Astrocyte of the spinal cord (primary cell): ENCODE measurements at regions not wholly inside any gene's neighbourhood (a gene's known extent, or its start where the extent isn't known, plus 50 kb on each side); places are given as distances from the start of the nearest gene placed in this dataset.

Experiments
- DNase-seq: peaks from one replicate; pipeline ENCODE4 v3.0.0; 2011; ENCODE audit warnings: low read depth, low spot score
- H3K4me3 ChIP-seq: 2 replicates; pipeline ENCODE4 v1.5.1; 2011; ENCODE audit warnings: low read depth, mild to moderate bottlenecking, low read length, moderate library complexity
- in situ Hi-C: cut with HindIII; loops from 2 replicates; pipeline ENCODE4 v1.10.0; 2017; ENCODE audit warnings: low sequenced_read_pairs
- TF ChIP-seq, protein P1 (sequence below): IDR thresholded peaks from 2 replicates; pipeline ENCODE4 v1.5.1; 2012; ENCODE audit warnings: low read depth, mild to moderate bottlenecking, low read length, inconsistent platforms

DNA sequence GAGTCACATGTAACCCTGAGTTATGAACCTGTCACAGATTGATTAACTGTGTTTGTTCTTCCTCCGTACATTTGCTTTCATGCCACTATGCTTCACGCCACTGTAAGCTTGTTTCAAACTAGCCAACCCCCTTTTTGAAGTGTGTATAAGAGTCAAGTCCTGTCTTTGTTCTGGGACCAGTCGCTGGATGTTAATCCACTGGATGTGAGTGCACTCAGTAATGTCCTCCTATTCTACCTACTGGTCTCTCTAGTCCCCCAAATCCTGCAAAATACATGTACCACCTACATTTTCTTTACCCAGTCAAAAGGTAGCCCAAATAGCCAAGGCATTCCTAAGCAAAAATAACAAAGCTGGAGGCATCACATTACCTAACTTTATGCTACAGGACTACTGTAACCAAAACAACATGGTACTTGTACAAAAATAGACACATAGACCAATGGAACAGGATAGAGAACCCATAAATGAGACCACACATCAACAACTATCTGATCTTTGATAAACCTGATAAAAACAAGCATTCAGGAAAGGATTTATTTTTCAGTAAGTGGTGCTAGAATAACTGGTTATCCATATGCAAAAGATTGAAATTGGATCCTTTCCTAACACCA is 1139.1 kb upstream of the SEMA6A start:
- in situ Hi-C loops = no loop called here
- TF ChIP-seq, protein P1, sequence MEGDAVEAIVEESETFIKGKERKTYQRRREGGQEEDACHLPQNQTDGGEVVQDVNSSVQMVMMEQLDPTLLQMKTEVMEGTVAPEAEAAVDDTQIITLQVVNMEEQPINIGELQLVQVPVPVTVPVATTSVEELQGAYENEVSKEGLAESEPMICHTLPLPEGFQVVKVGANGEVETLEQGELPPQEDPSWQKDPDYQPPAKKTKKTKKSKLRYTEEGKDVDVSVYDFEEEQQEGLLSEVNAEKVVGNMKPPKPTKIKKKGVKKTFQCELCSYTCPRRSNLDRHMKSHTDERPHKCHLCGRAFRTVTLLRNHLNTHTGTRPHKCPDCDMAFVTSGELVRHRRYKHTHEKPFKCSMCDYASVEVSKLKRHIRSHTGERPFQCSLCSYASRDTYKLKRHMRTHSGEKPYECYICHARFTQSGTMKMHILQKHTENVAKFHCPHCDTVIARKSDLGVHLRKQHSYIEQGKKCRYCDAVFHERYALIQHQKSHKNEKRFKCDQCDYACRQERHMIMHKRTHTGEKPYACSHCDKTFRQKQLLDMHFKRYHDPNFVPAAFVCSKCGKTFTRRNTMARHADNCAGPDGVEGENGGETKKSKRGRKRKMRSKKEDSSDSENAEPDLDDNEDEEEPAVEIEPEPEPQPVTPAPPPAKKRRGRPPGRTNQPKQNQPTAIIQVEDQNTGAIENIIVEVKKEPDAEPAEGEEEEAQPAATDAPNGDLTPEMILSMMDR = no peak
- no peak overlapping the region for H3K4me3 ChIP-seq
- peak; percentile 5 for DNase-seq

DNA sequence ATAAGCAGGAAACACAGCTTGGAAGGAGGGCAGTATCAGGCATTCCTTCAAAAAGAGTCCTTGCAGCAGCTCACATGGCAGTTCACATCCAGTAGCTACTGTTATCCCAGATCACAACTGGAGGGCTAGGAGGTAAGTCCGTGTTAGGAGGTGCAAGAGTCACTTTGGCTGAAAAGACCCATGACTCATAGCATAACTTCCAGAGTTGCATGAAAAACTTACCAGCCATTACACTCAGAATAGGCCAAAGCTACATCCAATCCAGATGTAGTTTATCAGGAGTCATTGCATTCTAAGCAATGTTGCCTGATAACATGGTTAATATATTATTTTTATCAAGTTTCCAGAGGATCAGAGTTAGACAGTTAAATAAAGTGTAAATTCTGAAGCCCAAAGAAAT is 1126.4 kb upstream of the SEMA6A start:
- no peak overlapping the region for H3K4me3 ChIP-seq
- in situ Hi-C loops = no loop called here
- DNase-seq = no peak
- TF ChIP-seq, protein P1 = no peak

DNA sequence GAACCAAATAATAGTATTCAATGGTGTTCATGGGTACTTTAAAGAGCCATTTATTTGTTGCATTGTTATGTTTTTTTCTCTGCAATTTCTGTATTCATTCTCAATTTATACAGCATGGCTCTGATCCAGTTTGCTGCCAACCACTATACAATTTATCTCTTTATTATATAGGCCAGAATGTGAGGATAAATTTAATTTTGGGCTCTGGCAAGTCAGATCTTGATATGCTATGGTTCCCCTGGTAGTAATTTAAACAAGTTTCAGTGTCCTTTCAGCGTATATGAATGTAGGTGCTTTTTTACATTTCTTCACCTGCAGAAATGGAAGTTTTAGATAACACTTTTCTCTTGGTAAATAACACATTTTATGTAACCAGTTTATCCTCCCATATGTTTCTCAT is 1118.0 kb upstream of the SEMA6A start:
- TF ChIP-seq, protein P1 = no peak
- no peak for DNase-seq
- in situ Hi-C loops = no loop called here

DNA sequence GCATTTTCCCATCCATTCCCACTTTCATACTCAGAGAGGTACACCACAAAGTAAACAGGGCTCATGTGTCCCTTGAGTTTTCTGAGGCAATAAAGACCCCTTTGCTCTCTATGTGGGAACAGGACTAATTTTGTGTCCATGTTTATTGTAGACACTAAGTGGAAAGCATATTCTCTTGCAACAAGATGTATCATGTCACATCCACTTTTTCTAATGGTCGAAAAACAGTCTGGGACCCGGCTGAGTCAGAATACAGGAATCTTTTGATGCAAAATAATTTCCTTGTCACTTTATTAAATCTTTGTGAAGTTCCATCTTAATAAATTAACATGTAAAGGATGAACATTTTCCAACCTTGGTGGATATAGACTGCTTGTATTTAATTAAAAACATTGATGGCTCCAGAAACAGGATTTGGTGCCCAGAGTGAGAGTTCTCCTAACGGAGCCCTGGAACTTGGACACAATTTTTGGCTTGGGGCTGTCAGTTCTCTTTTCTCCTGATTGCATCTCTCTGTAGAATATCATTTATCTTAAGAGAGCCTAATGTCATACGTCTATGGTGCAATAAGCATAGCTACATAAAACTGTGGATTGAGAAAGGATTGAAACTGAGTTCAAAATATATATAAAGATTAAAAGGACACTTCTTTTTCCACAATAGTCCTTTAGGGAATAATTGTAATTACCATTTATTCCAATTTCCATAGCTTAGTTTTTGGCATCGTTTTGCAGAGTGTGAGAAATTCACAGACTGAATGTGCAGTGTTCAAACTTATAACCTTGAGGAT is 1116.7 kb upstream of the SEMA6A start:
- in situ Hi-C loops = no loop called here
- no peak overlapping the region for H3K4me3 ChIP-seq
- no peak for DNase-seq
- TF ChIP-seq, protein P1 = no peak

More for the DNA sequence above, 1118.0 kb upstream of the SEMA6A start:
- no peak overlapping the region for H3K4me3 ChIP-seq

GRCh38 chr5:117690612-117691011 is 1116.0 kb upstream of the SEMA6A start:
- TF ChIP-seq, protein P1 = no peak
- in situ Hi-C loops = no loop called here

GRCh38 chr5:117686926-117687325 is 1112.3 kb upstream of the SEMA6A start:
- no peak overlapping the region for H3K4me3 ChIP-seq
- TF ChIP-seq, protein P1 = no peak
- in situ Hi-C loops = no loop called here
- no peak for DNase-seq

More at GRCh38 chr5:117690612-117691011, 1116.0 kb upstream of the SEMA6A start:
- H3K4me3 ChIP-seq = no peak overlapping the region
- no peak for DNase-seq
